DND-41 (cell line): ENCODE measurements at regions not wholly inside any gene's neighbourhood (a gene's known extent, or its start where the extent isn't known, plus 50 kb on each side); places are given as distances from the start of the nearest gene placed in this dataset.

Experiments used
- CTCF ChIP-seq: IDR thresholded peaks from 2 replicates; pipeline ENCODE4 v1.5.1; 2012; ENCODE audit warnings: borderline replicate concordance, low read length, moderate library complexity, mild to moderate bottlenecking; ENCODE audit not compliant: poor library complexity, severe bottlenecking; ENCODE audit errors: extremely low read depth
- EZH2 ChIP-seq: IDR thresholded peaks from 3 replicates; pipeline ENCODE4 v1.6.1; 2012; ENCODE audit warnings: borderline replicate concordance, low read depth, mild to moderate bottlenecking, moderate library complexity, low read length, inconsistent platforms; ENCODE audit not compliant: severe bottlenecking

GRCh38 chr18:44590956-44591670 lies 89.6 kb upstream of the SETBP1 start:
- TF ChIP-seq CTCF = no peak
- TF ChIP-seq EZH2 = no peak
